Stimulated activated CD8-positive, alpha-beta memory T cell treated with anti-CD3 and anti-CD28 coated beads, Interleukin-4, amount 100 ng/mL, for 1 hour (primary cell): ENCODE measurements at regions not wholly inside any gene's neighbourhood (a gene's known extent, or its start where the extent isn't known, plus 50 kb on each side); places are given as distances from the start of the nearest gene placed in this dataset.
"Not testable (repeated sequence)": the region's sequence is repeated elsewhere in the genome, so short reads cannot be mapped to it uniquely, and the experiment has no call there.

Source experiments
- DNase-seq, 2 donors: peaks; one replicate each; pipeline ENCODE4 v3.0.0-alpha.2; 2020; ENCODE audit warnings: low read depth in 2 of 2, low spot score in 1 of 2

DNA sequence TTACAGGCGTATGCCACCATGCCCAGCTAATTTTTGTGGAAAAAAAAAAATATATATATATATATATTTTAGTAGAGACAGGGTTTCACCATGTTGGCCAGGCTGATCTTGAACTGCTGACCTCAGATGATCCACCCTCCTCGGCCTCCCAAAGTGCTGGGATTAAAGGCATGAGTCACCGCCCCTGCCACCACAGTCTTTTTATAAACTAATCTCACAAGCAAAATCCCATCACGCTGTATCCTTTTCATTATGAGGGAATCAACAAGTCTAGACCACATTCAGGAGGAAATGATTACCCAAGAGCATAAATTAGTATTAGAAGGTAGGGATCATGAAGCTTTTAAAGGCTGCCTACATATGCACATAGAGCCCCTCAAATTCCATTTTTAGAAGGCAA, 210.6 kb upstream of the NBEA start:
- DNase-seq = no peak

GRCh38 chr13:34733721-34734120, 208.3 kb upstream of the NBEA start:
- no peak for DNase-seq

- DNase-seq = no peak
Observed at GRCh38 chr13:34734932-34735331, 207.1 kb upstream of the NBEA start.

GRCh38 chr13:34738254-34738992, 203.6 kb upstream of the NBEA start:
- no peak for DNase-seq

DNA sequence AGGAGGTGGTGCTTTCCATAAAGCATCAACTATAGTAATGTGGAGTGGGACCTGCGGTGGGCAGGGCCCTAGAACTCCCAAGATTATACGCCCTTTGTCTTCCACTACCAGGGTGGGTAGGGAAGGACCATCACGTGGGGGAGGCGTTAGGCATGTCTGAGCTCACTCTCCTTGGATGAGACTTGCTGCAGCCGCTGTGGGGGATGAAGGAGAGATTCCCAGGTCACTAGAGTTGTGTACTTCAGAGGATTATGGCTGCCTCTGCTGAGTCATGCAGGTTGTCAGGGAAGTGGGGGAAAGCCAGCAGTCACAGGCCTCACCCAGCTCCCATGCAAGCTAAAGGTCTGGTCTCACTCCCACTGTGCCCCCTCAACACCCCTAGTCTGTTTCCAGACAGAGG, 195.0 kb upstream of the NBEA start:
- DNase-seq = not testable (repeated sequence)

DNA sequence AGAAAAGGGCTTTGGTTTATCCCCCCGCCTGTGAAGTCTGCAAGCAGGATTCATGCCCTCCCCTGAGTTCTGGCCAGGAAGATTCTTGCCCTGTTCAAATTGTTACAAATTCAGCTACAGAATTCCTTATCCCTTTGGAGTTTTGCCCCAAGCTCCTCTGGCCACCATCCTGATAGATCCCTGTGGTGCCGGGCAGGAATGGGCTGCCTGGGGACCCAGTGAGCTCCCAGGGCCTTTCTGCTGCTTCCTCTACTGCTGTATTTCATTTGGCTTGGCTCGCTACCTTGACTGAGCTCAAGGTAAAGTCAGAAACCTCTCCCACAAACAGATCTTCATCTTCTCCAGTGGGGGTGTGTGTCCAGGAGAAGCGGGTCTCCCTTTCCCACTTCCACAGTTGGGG, 194.6 kb upstream of the NBEA start:
- DNase-seq = no peak

- no peak for DNase-seq
Observed at GRCh38 chr13:34748073-34748472, 194.0 kb upstream of the NBEA start.

- no peak for DNase-seq
Observed at GRCh38 chr13:34748596-34748995, 193.5 kb upstream of the NBEA start.

GRCh38 chr13:34749046-34749445, 193.0 kb upstream of the NBEA start:
- no peak for DNase-seq

- DNase-seq = no peak
Observed at GRCh38 chr13:34750078-34750931, 191.8 kb upstream of the NBEA start.

- no peak for DNase-seq
Observed at GRCh38 chr13:34751044-34751443, 191.0 kb upstream of the NBEA start.

GRCh38 chr13:34751492-34751891, 190.6 kb upstream of the NBEA start:
- no peak for DNase-seq

GRCh38 chr13:34752283-34752960, 189.6 kb upstream of the NBEA start:
- no peak for DNase-seq

DNA sequence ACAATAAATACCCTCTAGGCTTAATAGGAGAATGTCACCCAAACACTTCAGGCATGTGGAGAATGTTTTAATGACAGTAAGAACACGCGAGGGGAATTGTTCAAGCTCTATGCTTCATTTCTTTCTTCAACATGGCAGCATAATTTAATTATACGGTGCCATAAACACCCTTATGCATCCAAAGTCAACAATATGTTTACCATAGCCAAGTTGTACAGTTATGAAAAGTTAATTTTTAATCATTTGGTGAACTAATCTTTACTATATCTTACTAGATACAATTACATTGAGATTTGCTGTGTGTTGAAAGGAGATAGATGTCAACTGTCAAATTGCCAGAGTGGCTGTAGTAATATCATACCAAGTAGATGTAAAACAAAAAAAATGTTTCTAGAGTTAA, 185.9 kb upstream of the NBEA start:
- DNase-seq = no peak

DNA sequence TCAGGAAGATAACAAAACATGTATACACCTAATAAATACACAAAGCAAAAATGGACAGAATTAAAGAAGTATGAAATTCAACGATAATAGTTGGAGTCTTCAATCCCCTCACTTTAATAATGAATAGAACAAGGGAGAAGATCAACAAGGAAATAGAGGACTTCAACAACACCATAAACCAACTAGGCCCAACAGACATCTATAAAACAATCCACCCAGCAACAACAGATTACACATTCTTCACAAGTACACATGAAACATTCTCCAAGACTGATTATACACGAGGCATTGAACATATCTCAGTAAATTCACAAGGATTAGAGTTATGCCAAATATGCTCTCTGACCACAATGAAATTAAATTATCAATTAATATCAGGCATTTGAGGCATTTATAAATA, 185.5 kb upstream of the NBEA start:
- DNase-seq = no peak

DNA sequence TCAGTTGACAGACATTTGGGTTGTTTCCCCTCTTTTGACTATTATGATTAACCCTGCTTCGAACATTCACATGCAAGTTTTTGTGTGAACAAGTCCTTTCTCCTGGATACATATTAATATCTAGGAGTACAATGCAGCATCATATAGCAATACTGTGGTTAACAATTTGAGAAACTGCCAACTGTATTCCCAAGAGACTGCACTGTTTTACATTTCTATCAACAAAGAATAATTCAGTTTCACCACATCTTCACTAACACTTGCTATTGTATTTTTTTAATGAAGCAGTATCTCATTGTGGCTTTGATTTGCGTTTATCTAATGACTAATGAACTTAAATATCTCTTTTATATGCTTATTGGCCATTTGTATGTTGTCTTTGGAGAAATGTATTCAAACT, 184.6 kb upstream of the NBEA start:
- no peak for DNase-seq

GRCh38 chr13:34758628-34759027, 183.4 kb upstream of the NBEA start:
- DNase-seq = no peak

GRCh38 chr13:34762312-34762711, 179.8 kb upstream of the NBEA start:
- DNase-seq = no peak

- DNase-seq = no peak
Observed at GRCh38 chr13:34764246-34764645, 177.8 kb upstream of the NBEA start.

DNA sequence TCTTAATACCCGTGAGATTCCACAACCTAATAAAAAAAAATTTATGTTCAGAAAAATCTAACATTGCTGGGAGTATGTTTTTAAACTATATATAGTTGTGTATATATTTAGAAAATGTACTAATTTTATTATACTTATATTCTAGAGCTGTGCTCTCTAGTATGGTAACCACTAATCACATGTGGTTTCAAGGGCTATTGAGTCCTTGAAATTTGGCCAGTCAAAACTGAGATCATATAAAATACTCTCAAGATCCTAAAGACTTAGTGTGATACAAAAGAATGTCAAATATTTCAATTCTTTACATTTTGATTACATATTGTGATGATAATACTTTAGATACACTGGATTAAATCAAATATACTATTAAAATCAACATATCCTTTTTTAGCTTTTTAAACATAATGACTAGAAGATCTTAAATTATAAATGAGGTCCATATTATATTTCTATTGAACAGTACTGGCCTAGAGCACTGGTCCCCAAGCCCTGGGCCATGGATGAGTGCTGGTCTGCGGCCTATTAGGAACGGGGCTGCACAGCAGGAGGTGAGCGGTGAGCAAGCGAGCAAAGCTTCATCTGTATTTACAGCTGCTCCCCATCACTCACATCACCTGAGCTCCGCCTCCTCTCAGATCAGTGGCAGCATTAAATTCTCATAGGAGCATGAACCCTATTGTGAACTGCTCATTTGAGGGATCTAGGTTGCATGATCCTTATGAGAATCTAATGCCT, 176.5 kb upstream of the NBEA start:
- DNase-seq = no peak

DNA sequence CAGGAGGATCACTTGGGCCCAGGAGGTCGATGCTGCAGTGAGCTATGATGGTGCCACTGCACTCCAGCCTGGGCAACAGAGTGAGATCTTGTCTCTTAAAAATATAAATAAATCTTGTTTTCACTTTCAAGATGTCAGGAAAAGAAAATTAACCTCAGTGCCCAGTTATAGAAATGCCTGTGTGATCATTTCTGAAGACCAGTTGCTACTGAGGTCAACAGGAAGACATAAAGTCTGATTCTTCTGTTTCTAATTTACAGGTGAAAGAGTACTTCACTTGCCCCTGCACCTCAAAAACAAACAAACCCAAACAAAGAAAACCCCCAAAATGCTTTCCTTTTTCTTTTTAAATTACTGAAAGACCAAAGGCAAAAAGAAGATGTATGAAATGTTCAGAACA, 174.3 kb upstream of the NBEA start:
- DNase-seq = no peak
